ENCODE measurements at regions not wholly inside any gene's neighbourhood (a gene's known extent, or its start where the extent isn't known, plus 50 kb on each side); places are given as distances from the start of the nearest gene placed in this dataset.
A peak's percentile ranks its signal among the peaks of the same experiment; 100 is the strongest.

GRCh38 chrX:10078266-10078665 lies 78.5 kb upstream of the CLCN4 start:
- DNase-seq (ENCODE audit: low read depth in 4 of 4, low spot score in 1 of 4): no peak

GRCh38 chrX:10079231-10079630 lies 77.5 kb upstream of the CLCN4 start:
- no peak for DNase-seq (ENCODE audit: low read depth in 4 of 4, low spot score in 1 of 4)

DNA sequence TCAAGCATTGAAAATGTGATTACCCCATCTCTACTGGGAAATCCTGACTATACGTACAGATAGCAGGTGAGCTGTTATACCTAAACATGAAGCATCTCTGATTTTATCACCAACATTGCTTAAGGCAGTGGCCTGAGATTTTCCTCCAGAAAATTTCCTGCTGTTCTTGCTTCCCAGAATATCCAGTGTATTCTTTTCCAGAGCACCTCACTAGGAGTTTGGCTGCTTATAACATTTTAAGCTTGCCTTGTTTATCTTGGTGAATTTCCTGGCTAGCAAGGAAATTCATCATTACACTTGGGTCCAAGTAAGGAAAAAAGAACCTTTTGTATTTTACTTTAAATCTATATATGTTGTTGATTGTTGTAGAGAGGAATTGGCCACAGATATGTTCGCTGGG lies 73.0 kb upstream of the CLCN4 start:
- no peak for DNase-seq (ENCODE audit: low read depth in 4 of 4, low spot score in 1 of 4)

GRCh38 chrX:10085223-10085622 lies 71.6 kb upstream of the CLCN4 start:
- no peak for DNase-seq (ENCODE audit: low read depth in 4 of 4, low spot score in 1 of 4)

- no peak for DNase-seq (ENCODE audit: low read depth in 4 of 4, low spot score in 1 of 4)
Measured at GRCh38 chrX:10086676-10087075, 70.1 kb upstream of the CLCN4 start.

- DNase-seq (ENCODE audit: low read depth in 4 of 4, low spot score in 1 of 4): no peak
Measured at GRCh38 chrX:10087391-10087790, 69.4 kb upstream of the CLCN4 start.

GRCh38 chrX:10089378-10089795 lies 67.4 kb upstream of the CLCN4 start:
- DNase-seq (ENCODE audit: low read depth in 4 of 4, low spot score in 1 of 4): no peak

- no peak for DNase-seq (ENCODE audit: low read depth in 4 of 4, low spot score in 1 of 4)
Measured at GRCh38 chrX:10090319-10090718, 66.5 kb upstream of the CLCN4 start.

DNA sequence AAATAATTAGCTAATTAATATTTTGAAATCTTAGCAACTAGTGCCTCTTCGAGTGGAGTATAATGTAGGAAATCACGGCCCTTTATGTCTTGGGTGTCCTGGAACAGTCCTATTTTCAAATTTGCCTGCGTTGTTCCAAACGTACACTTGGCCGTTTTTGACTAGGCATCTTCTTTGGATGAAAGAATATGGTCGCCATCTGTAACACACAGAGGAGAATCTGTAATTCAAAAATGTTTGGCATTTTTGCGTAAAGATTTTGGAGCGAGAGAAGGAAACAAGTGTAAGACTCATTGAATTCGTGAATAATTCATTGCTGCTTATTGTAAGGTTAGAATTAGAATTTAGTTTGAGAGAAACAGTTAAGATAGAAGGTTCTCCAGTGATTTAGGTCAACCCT lies 61.5 kb upstream of the CLCN4 start:
- no peak for DNase-seq (ENCODE audit: low read depth in 4 of 4, low spot score in 1 of 4)

DNA sequence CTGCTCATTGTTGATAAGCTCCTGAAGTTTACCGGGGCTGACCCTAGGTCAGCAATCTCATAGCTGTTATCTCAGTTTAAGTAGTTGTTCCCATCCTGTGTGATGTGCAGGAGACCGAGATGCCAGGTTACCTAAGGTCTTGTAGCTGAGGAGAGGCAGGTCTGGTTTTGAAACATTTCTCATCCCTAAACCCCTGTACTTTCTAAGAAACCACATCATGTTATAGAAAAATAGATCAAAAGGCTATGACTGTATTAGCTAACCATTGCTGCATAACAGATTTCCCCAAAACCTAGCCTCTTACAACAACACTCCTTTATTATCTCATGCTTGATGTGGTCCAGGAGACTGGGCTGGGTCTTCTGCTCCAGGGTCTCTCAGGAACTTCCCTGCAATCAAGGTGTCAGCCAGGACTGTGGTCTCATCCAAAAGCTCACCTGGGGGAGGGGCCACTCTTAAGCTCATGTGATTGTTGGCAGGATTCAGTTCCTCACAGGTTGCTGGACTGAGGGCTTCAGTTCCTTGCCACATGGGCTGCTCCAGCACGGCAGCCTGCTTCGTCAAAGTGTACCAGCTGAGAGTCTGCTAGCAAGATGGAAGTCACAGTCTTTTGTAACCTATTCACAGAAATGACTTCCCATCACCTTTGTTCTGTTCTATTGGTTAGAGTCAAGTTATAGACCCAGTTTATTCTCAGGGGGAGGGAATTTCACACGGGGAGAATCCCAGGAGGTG lies 60.9 kb upstream of the CLCN4 start:
- DNase-seq (ENCODE audit: low read depth in 4 of 4, low spot score in 1 of 4): no peak

GRCh38 chrX:10098270-10098713 lies 58.5 kb upstream of the CLCN4 start:
- DNase-seq (ENCODE audit: low read depth in 4 of 4, low spot score in 1 of 4): peak in 2 of 4 experiments; percentile 34 to 46

DNA sequence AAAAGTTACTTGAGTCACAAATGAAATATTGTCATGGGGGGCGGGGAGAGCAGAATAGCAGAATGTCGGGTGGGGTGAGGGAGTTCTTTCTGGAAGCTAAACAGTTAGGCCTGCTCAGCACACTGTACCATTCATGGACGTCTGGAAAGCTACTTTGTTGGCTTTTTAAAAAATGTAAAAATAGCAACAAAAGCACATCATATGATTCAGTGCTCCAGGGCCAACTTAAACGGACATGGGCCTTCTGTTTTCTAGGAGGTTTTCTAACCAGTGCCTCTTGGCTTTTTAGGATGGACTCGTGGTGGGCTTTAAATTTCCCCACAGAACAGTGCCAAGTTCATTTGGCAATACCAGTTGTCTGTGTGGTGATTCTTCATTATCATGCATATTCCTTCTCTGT lies 57.4 kb upstream of the CLCN4 start:
- no peak for DNase-seq (ENCODE audit: low read depth in 4 of 4, low spot score in 1 of 4)

- DNase-seq (ENCODE audit: low read depth in 4 of 4, low spot score in 1 of 4): no peak
Measured at GRCh38 chrX:10101269-10101668, 55.5 kb upstream of the CLCN4 start.

- no peak for DNase-seq (ENCODE audit: low read depth in 4 of 4, low spot score in 1 of 4)
Measured at GRCh38 chrX:10102046-10102704, 54.6 kb upstream of the CLCN4 start.

- DNase-seq (ENCODE audit: low read depth in 4 of 4, low spot score in 1 of 4): no peak
Measured at GRCh38 chrX:10103023-10103422, 53.8 kb upstream of the CLCN4 start.

DNA sequence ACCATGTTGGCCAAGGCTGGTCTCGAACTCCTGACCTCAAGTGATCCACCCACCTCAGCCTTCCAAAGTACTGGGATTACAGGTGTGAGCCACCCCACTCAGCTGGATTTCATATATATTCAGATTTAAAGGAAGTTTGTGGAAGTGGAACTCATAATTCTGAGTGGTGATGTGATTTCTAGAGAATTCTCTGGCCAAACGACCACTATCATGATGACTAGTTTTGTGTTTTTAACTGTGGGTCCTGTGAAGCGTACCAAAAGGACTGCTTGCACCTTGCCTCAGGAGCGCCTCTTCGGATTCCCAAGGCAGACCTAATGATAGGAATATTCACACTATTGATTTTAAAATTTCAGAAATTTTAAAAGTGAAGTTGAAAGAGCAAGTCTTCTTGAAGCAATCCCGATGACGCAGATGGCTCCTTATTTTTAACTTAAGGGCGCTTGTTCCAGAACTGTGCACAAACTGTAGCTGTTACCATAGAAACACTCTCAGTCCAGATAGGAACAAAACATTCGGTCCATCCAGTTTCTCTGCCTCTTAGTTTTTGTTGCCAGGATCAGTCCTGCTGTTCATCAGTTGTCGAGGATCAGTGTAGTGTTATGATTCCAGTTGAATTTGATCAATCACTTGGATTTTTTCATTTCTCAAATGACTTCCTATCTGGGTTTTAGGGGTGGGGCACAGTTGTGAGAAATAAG lies 51.7 kb upstream of the CLCN4 start:
- DNase-seq (ENCODE audit: low read depth in 4 of 4, low spot score in 1 of 4): no peak

DNA sequence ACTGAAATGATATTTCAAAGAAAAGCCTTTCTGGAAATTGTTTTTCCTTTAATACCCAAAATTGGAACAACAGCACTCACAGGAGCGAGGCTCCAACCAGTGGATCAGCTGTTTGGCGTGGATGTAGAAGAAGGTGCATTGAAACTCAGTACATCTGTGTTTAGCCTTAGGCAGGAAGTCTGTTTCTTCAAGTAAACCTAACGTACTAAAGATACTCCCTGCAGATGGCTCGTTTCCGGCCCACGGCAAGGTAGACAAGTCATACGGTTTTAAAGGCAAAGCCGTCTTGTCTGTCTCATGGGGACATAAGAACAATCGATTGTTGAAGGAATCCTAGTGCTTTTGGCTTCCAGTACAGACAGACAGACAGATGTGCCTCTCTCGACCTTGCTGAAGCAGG lies 50.0 kb upstream of the CLCN4 start:
- no peak for DNase-seq (ENCODE audit: low read depth in 4 of 4, low spot score in 1 of 4)

Data from stimulated activated CD4-positive, alpha-beta T cell treated with anti-CD3 and anti-CD28 coated beads, Interleukin-1b, Interleukin-23, amount 100 ng/mL, for 24 hours (primary cell).